ENCODE measurements at regions not wholly inside any gene's neighbourhood (a gene's known extent, or its start where the extent isn't known, plus 50 kb on each side); places are given as distances from the start of the nearest gene placed in this dataset.

DNA sequence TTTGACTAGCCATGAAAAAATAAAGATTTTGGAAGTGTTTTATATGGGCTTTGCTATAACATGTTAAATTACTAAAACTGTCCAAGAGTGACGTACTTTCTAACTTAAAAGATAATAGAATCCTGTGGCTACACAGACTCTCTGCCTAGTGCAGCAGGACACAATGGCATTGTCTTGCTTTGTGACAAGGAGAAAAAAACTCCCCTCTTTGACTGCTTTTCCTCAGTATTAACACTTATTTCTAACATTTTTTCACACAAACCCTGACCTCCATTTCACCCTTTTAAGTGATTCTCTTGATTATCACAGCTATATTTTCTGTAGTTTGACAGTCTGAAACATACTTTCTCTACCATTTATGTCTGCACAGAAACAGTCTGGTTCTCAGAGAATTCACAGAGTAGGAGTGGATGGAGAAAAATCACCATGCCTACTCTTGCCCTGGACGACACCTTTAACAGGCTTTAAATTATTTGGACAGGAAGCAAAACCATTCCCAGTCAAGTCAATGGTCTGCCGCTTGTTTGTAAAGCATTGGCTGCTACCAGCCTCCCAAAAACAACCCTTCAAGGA lies 336.3 kb upstream of the SMIM30 start:
- Mint-ChIP-seq H3K9me3 (ENCODE audit: low read depth) (peaks cover 3% of the 10 kb centered on the region), H3K27ac (no peak overlapping the region)

DNA sequence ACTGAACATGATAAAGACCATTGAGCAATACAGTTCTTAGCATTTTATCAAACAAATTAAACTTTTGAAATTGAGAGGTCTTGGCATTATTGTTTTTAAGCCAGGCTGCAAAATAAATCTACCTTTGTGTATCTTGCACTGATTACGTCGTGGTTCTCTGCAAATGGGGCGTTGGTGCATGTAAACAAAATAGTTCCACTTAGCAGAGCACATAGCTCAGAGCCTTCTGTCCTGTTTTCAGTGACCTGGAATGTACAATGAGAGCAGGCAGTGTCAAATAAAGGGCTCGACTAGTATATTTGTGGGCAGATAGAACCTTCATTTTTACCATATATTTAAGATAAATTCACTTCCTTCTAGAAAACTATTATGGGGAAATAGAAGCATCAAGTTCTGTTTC lies 333.9 kb upstream of the SMIM30 start:
- H3K4me1 Mint-ChIP-seq (ENCODE audit: low read depth): no peaks in the 10 kb centered on the region
- H3K4me3 Mint-ChIP-seq: no peak overlapping the region
- H3K27me3 Mint-ChIP-seq: no peaks in the 10 kb centered on the region
- H3K36me3 Mint-ChIP-seq: no peaks in the 10 kb centered on the region
- H3K27ac Mint-ChIP-seq: no peak overlapping the region
- peaks cover 3% of the 10 kb centered on the region for H3K9me3 Mint-ChIP-seq (ENCODE audit: low read depth)

More for the DNA sequence above, 336.3 kb upstream of the SMIM30 start:
- Mint-ChIP-seq H3K4me1 (ENCODE audit: low read depth) (no peaks in the 10 kb centered on the region), H3K36me3 (no peaks in the 10 kb centered on the region), H3K27me3 (no peaks in the 10 kb centered on the region), H3K4me3 (no peak overlapping the region)

DNA sequence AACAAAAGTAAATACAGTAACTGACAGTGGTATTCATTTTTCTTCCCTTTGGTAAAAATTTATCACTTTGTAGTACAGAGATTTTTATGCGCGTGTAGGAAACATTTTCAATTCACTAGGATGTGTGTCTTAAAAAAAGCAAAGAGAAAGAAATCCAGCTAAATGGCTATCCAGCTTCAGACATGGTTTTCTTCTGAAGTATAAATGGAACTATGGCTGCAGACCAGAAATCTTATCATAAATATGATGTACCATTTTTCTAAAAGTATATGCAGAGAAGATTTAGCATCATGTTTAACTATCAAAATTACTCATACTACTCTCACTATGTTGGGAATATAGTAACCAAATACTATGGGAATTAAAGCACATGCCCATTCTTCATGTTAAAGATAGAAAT lies 328.4 kb upstream of the SMIM30 start:
- Mint-ChIP-seq H3K9me3 (ENCODE audit: low read depth) (no peaks in the 10 kb centered on the region), H3K4me1 (ENCODE audit: low read depth) (no peaks in the 10 kb centered on the region), H3K27ac (no peak overlapping the region), H3K27me3 (peaks cover 3% of the 10 kb centered on the region), H3K36me3 (no peaks in the 10 kb centered on the region), H3K4me3 (no peak overlapping the region)

DNA sequence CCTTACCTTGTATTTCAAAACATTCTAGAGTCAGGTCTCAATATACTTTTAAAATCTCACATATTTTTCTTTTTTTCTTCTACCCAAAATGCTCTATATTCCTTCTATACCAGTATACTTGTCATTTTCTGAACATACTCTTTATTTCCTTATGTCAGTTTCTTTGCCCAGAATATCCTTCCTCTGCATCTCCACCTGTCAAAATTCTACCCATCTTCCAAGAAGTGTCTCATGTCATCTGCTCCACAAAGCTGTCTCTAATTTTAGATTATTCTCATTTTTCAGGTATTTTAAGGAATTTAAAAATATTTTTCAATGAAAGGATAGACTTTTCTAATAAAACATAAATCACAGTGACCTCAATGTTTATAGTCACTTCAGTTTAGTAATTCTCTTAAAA lies 328.0 kb upstream of the SMIM30 start:
- Mint-ChIP-seq H3K27me3 (peaks cover 3% of the 10 kb centered on the region), H3K36me3 (no peaks in the 10 kb centered on the region), H3K9me3 (ENCODE audit: low read depth) (no peaks in the 10 kb centered on the region), H3K4me1 (ENCODE audit: low read depth) (no peaks in the 10 kb centered on the region), H3K4me3 (no peak overlapping the region), H3K27ac (no peak overlapping the region)

DNA sequence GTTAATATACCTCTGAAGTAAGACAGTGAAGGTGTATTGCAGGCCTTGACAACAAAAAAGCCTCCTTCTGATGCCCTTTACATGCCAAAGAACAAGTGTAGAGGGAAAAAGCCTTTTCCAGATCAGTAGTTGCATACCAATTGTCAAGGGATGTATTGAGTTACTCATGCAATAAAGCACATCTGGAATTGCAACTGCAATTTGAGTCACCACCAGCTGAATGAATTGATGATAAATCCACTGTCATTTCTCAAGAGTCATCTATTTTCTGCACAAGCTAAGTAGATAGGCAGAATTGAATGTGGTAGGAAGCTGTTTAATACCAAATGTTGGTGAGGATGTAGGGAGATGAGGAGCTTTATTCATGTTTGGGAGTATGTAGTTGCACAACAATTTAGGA lies 325.9 kb upstream of the SMIM30 start:
- H3K27me3 Mint-ChIP-seq: peaks cover 9% of the 10 kb centered on the region
- peaks cover 6% of the 10 kb centered on the region for H3K9me3 Mint-ChIP-seq (ENCODE audit: low read depth)
- H3K4me1 Mint-ChIP-seq (ENCODE audit: low read depth): no peaks in the 10 kb centered on the region
- H3K36me3 Mint-ChIP-seq: no peaks in the 10 kb centered on the region
- H3K27ac Mint-ChIP-seq: no peak overlapping the region
- H3K4me3 Mint-ChIP-seq: no peak overlapping the region

DNA sequence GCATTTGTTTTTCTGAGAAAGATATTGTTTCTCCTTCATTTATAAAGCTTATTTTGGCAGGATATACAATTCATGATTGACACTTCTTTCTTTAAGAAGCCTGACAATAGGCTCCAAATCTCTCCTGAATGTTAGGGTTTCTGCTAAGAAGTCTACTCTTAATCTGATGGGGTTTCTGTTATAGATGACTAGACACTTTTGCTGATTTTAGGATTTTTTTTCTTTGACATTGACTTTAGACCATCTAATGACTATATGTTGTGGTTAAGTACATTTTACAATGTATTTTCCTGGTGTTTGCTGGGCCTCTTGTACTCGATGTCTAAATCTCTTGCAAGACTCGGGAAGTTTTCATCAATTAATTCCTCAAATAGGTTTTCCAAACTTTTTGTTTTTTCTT lies 321.8 kb upstream of the SMIM30 start:
- Mint-ChIP-seq H3K9me3 (ENCODE audit: low read depth) (peaks cover 14% of the 10 kb centered on the region), H3K27ac (no peak overlapping the region), H3K4me3 (no peak overlapping the region), H3K4me1 (ENCODE audit: low read depth) (no peaks in the 10 kb centered on the region), H3K36me3 (no peaks in the 10 kb centered on the region), H3K27me3 (peaks cover 9% of the 10 kb centered on the region)

DNA sequence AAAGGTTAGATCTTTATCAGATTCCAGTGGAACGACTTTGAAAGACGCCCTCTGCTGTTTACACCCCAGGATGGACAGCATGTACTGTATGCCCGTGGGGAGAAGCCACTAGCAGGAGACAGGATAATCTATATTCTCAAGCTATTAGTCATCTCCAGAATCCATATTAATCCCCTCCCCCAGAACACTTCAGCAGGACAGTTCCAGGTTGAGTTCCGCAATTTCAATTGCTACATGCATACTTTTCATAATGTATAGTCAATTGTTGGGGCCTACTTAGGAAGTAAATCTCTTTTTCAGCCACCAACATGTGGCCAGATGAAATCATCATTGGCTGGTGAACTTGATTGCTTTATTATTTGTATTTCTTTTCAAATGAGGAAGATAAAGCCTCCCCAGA lies 313.1 kb upstream of the SMIM30 start:
- Mint-ChIP-seq H3K9me3 (ENCODE audit: low read depth) (no peaks in the 10 kb centered on the region), H3K27ac (no peak overlapping the region), H3K36me3 (no peaks in the 10 kb centered on the region), H3K4me3 (no peak overlapping the region), H3K27me3 (no peaks in the 10 kb centered on the region), H3K4me1 (ENCODE audit: low read depth) (no peaks in the 10 kb centered on the region)

DNA sequence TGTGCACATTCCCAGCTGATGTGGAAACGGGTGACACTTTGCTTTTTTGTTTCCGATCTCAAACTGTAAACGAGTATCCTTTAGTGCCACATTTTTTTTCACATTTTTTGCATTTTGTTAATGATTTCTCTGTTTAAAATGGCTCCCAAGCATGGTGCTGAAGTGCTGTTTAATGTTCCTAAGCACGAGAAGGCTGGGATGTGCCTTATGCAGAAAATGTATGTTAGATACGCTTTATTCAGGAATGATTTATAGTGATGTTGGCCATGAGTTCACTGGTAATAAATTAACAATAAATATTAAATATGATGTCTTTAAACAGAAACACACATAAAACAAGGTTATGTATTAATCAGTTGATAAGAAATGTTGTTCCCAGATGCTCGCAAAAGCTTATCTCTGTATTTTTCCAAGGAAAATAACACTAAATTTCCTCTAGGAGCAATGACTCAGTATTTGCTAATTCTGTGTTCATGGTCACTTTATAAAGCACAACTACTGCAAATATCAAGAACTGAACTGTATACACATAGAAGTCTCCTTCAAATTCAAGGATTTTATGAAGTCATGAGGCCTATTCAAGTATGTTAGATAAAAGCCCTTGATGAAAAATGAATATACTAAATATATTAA lies 305.9 kb upstream of the SMIM30 start:
- Mint-ChIP-seq H3K36me3 (no peaks in the 10 kb centered on the region), H3K4me1 (ENCODE audit: low read depth) (peaks cover 3% of the 10 kb centered on the region), H3K9me3 (ENCODE audit: low read depth) (no peaks in the 10 kb centered on the region), H3K27ac (no peak overlapping the region), H3K27me3 (no peaks in the 10 kb centered on the region), H3K4me3 (no peak overlapping the region)

DNA sequence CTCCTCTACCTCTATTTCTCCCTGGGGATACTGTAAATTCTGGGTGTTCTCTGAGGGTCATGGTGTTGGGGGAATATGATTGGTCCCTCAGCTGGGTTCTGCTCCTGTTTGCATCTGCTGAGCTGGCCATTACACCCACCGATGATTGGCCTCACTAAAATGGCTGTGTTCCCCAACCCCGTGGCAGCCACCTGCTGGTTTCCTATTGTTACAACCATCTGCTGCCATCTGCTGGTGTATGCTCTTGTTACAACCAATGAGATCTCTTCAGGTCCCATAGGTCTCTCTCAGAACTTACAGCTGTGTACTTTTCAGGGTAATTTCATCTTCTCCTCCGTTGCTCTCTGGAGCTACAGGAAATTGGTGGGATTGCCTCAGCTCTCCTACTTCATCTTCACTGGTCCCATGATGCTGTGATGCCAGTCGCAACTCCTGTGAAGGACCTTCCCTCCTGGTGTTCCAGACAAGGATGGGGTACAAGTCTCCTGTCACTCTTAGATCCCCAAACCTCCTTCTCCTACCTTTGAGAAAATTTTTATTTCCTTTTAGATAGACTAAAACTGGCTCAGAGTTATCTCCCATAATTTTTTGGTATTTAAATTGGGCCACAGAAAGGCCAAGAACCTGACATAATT lies 303.5 kb upstream of the SMIM30 start:
- Mint-ChIP-seq H3K36me3 (no peaks in the 10 kb centered on the region), H3K27me3 (no peaks in the 10 kb centered on the region), H3K27ac (peak overlapping the region; percentile 51), H3K4me1 (ENCODE audit: low read depth) (peaks cover 3% of the 10 kb centered on the region), H3K4me3 (peak overlapping the region; percentile 27), H3K9me3 (ENCODE audit: low read depth) (no peaks in the 10 kb centered on the region)

DNA sequence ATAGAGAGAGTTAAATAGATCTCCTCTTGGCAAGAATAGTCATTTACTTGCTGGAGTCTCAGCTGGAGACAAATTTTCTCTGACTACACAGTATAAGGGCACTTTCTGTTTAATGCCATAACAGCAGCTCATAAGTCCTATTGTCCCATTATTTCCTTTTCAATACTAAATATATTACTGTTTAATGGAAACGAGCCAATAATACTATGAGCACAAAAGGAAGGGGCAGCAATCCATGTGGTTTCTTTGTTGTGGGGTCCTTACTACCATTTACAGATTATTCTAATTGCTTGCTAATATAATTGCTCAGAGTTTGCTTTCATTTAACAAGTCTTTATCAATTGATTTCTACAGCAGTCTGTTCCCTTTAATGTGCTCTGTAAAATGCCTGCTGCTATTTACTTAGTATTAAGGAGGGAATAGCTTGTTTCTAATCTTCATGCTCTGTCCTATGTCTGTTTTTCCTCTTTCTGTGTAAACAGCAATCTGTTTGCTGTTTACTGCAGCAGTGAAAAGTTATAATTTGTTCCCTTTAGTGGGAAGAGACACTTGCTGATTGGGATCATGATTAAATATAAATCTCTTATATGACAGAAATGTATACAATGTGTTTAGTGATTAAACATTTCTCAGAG lies 296.2 kb upstream of the SMIM30 start:
- Mint-ChIP-seq H3K27ac (no peak overlapping the region), H3K27me3 (peaks cover 2% of the 10 kb centered on the region), H3K4me3 (no peak overlapping the region), H3K9me3 (ENCODE audit: low read depth) (no peaks in the 10 kb centered on the region), H3K4me1 (ENCODE audit: low read depth) (no peaks in the 10 kb centered on the region), H3K36me3 (no peaks in the 10 kb centered on the region)

GRCh38 chr7:113412410-113412809 lies 294.1 kb upstream of the SMIM30 start:
- Mint-ChIP-seq H3K4me1 (ENCODE audit: low read depth) (no peaks in the 10 kb centered on the region), H3K27me3 (peaks cover 4% of the 10 kb centered on the region), H3K4me3 (no peak overlapping the region), H3K36me3 (no peaks in the 10 kb centered on the region), H3K9me3 (ENCODE audit: low read depth) (no peaks in the 10 kb centered on the region), H3K27ac (no peak overlapping the region)

DNA sequence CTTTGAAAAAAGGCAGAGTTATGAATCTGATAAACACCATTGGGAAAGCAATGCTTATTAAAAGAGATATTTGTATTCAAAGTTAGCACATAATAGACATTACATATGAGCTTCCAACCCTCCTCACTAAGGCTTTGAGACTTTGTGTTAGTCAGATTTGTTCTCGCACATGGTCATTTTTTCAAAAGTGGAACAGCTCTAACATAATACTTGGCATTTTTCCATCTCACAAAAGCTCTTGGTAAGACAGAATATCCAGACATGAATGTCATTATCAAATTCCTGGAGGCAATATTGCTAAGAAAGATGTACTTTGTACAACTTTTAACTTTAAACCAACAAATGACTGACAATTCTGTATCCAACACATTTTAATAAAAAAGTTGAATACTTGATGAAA lies 292.4 kb upstream of the SMIM30 start:
- no peak overlapping the region for H3K27ac Mint-ChIP-seq
- no peaks in the 10 kb centered on the region for H3K9me3 Mint-ChIP-seq (ENCODE audit: low read depth)
- H3K4me1 Mint-ChIP-seq (ENCODE audit: low read depth): no peaks in the 10 kb centered on the region
- H3K36me3 Mint-ChIP-seq: no peaks in the 10 kb centered on the region
- H3K4me3 Mint-ChIP-seq: no peak overlapping the region
- H3K27me3 Mint-ChIP-seq: peaks cover 4% of the 10 kb centered on the region

DNA sequence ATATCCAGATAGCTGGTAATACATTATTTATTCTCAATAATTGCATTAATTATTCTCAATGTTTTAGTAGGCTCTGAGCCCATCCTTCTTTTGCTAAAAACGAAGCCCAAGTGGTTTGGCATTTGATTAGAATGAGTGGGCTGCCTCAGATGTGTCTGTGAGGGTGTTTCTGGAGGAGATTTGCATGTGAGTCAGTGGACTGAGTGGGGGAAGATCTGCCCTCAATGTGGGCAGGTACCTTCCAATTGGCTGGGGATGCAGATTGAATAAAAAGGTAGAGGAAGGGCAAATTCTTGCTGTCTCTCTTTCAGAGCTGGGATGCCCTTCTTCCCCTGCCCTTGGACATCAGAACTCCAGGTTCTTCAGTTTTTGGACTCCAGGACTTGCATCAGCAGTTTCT lies 290.6 kb upstream of the SMIM30 start:
- peaks cover 8% of the 10 kb centered on the region for H3K27me3 Mint-ChIP-seq
- H3K9me3 Mint-ChIP-seq (ENCODE audit: low read depth): no peaks in the 10 kb centered on the region
- no peak overlapping the region for H3K27ac Mint-ChIP-seq
- no peaks in the 10 kb centered on the region for H3K36me3 Mint-ChIP-seq
- H3K4me3 Mint-ChIP-seq: no peak overlapping the region
- no peaks in the 10 kb centered on the region for H3K4me1 Mint-ChIP-seq (ENCODE audit: low read depth)

DNA sequence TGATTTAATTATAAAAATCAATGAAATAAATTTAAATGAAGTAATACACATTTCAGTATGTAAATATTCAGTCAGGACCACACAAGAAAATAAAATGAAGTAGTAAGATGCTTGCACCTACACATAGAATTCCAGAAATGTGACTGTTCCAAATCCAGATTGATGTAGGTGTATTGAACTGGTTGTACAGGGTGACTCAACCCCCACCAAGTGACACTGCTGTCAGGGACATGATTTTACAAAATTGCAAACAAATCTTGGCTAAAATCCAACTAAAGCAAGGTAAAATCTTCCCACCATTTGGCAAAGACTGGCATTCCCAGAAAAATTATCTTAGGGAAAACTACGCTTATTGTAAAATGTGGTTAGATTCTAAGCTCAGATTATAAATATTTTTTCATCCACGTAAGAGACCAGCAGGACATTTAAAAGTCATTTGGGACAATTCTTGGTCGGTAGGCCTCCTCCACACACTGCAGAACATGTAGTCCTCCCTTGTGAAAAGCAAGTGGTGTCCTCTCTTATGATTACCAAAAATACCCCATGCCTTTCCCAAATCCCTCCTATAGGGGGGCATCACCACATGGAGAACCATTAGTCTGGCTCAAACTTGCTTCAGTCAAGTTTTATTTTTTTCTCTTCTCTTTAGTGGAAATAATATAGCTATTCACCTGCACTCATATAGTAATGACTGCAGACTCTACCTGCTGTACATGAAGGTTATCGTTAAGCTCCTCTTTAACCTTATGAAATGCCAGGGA lies 287.1 kb upstream of the SMIM30 start:
- H3K27ac Mint-ChIP-seq: no peak overlapping the region
- H3K36me3 Mint-ChIP-seq: no peaks in the 10 kb centered on the region
- H3K4me3 Mint-ChIP-seq: no peak overlapping the region
- no peaks in the 10 kb centered on the region for H3K9me3 Mint-ChIP-seq (ENCODE audit: low read depth)
- H3K4me1 Mint-ChIP-seq (ENCODE audit: low read depth): no peaks in the 10 kb centered on the region
- peaks cover 17% of the 10 kb centered on the region for H3K27me3 Mint-ChIP-seq

DNA sequence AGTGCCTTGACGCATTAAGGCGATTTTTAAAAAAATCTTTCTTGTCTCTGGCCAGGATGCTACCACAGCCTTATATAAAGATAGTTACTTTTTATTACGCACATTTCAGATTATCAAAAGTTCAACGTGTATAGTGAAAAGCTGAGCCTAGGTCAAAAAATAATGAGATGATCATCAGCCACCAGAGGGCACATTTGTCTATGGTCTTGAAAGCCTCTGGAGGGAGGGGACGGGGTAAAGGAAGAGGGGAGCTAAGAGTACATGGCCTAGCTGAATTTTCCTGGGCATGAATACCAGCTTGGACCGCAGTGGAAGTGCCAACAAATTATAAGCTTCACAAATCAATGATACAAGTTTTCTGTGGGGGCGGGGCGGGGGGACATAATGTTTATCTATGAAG lies 285.9 kb upstream of the SMIM30 start:
- no peaks in the 10 kb centered on the region for H3K9me3 Mint-ChIP-seq (ENCODE audit: low read depth)
- no peaks in the 10 kb centered on the region for H3K4me1 Mint-ChIP-seq (ENCODE audit: low read depth)
- no peaks in the 10 kb centered on the region for H3K36me3 Mint-ChIP-seq
- H3K4me3 Mint-ChIP-seq: no peak overlapping the region
- H3K27me3 Mint-ChIP-seq: peaks cover 17% of the 10 kb centered on the region
- H3K27ac Mint-ChIP-seq: no peak overlapping the region

All from activated naive CD8-positive, alpha-beta T cell (primary cell).